Activated CD8-positive, alpha-beta T cell treated with anti-CD3 and anti-CD28 coated beads for 36 hours (primary cell): ENCODE measurements at regions not wholly inside any gene's neighbourhood (a gene's known extent, or its start where the extent isn't known, plus 50 kb on each side); places are given as distances from the start of the nearest gene placed in this dataset.

ENCODE experiments used
- ATAC-seq: fragments of 200-7000 bp; cut with Tn5 transposase; one replicate; pipeline ENCODE4 v1.10.0; 2021; ENCODE audit warnings: mild to moderate bottlenecking, moderate library complexity
- CTCF ChIA-PET: fragments of 350-600 bp; sonication (Branson Sonifier 250); formaldehyde crosslinking; loops from one replicate; lab custom pipeline; 2021; ENCODE audit warnings: antibody characterized with exemption; lab: Charles Lee
- POLR2A ChIA-PET: fragments of 350-600 bp; sonication (Branson Sonifier 250); formaldehyde crosslinking; loops from one replicate; lab custom pipeline; 2021; ENCODE audit warnings: antibody characterized with exemption; lab: Charles Lee
- DNase-seq: peaks from one replicate; pipeline ENCODE4 v3.0.0-alpha.2; 2020
- H3K27ac Mint-ChIP-seq: one replicate; pipeline ENCODE4 v1.8.0; 2021; ENCODE audit warnings: mild to moderate bottlenecking, mixed read lengths
- H3K27me3 Mint-ChIP-seq: one replicate; pipeline ENCODE4 v1.8.0; 2021; ENCODE audit warnings: mixed read lengths
- H3K36me3 Mint-ChIP-seq: one replicate; pipeline ENCODE4 v1.8.0; 2021; ENCODE audit warnings: low read depth, mixed read lengths
- H3K4me1 Mint-ChIP-seq: one replicate; pipeline ENCODE4 v1.8.0; 2021; ENCODE audit warnings: low read depth, mixed read lengths
- H3K4me3 Mint-ChIP-seq: one replicate; pipeline ENCODE4 v1.8.0; 2021; ENCODE audit warnings: mild to moderate bottlenecking, moderate library complexity, mixed read lengths
- H3K9me3 Mint-ChIP-seq: one replicate; pipeline ENCODE4 v1.8.0; 2021; ENCODE audit warnings: mixed read lengths
- CTCF ChIP-seq: fragments of 200-600 bp; IDR thresholded peaks from one replicate; pipeline ENCODE4 v1.8.0; 2022; ENCODE audit warnings: antibody characterized with exemption, mild to moderate bottlenecking
- intact Hi-C: fragments of 100-400 bp; cut with micrococcal nuclease; formaldehyde crosslinking; loops from one replicate; pipeline ENCODE4 v1.10.0; 2022

GRCh38 chr2:128490881-128491691, 172.4 kb upstream of the HS6ST1 start:
- no peak for DNase-seq
- intact Hi-C loops, result no loop called here
- ChIA-PET CTCF (no interaction called here), POLR2A (no interaction called here)
- Mint-ChIP-seq H3K4me1 (no peaks in the 10 kb centered on the region), H3K36me3 (no peaks in the 10 kb centered on the region), H3K4me3 (no peak overlapping the region), H3K9me3 (peaks cover 1% of the 10 kb centered on the region), H3K27ac (no peak overlapping the region), H3K27me3 (peaks cover 4% of the 10 kb centered on the region)
- TF ChIP-seq CTCF, result no peak
- no peak for ATAC-seq

- H3K4me3 Mint-ChIP-seq, result no peak overlapping the region
- ChIA-PET CTCF (no interaction called here), POLR2A (no interaction called here)
- H3K27ac Mint-ChIP-seq, result no peak overlapping the region
- ATAC-seq (no peak), DNase-seq (no peak)
- no peaks in the 10 kb centered on the region for H3K36me3 Mint-ChIP-seq
- TF ChIP-seq CTCF, result no peak
- H3K9me3 Mint-ChIP-seq, result peaks cover 1% of the 10 kb centered on the region
- no peaks in the 10 kb centered on the region for H3K4me1 Mint-ChIP-seq
- peaks cover 4% of the 10 kb centered on the region for H3K27me3 Mint-ChIP-seq
- intact Hi-C loops, result no loop called here
Observed at GRCh38 chr2:128491692-128492244, 173.1 kb upstream of the HS6ST1 start.

- intact Hi-C loops, result no loop called here
- Mint-ChIP-seq H3K27ac (no peak overlapping the region), H3K36me3 (no peaks in the 10 kb centered on the region), H3K4me3 (no peak overlapping the region), H3K27me3 (peaks cover 4% of the 10 kb centered on the region), H3K9me3 (peaks cover 1% of the 10 kb centered on the region), H3K4me1 (no peaks in the 10 kb centered on the region)
- DNase-seq, result no peak
- no peak for ATAC-seq
- CTCF ChIA-PET, result interaction anchor here (1.0 kb wide), 1 partner anchor 20 kb away, joined by 3 read pairs; no protein-coding TSS in a partner anchor
- POLR2A ChIA-PET, result no interaction called here
- TF ChIP-seq CTCF, result no peak
Observed at GRCh38 chr2:128492966-128493811, 174.5 kb upstream of the HS6ST1 start.

GRCh38 chr2:128493880-128494279, 175.2 kb upstream of the HS6ST1 start:
- Mint-ChIP-seq H3K9me3 (peaks cover 1% of the 10 kb centered on the region), H3K36me3 (no peaks in the 10 kb centered on the region), H3K4me1 (no peaks in the 10 kb centered on the region), H3K27ac (no peak overlapping the region), H3K27me3 (peaks cover 4% of the 10 kb centered on the region), H3K4me3 (no peak overlapping the region)
- no peak for DNase-seq
- TF ChIP-seq CTCF, result no peak
- intact Hi-C loops, result no loop called here
- ChIA-PET CTCF (interaction anchor here (1.0 kb wide), 1 partner anchor 20 kb away, joined by 3 read pairs; no protein-coding TSS in a partner anchor), POLR2A (no interaction called here)
- no peak for ATAC-seq
